ENCODE measurements at regions not wholly inside any gene's neighbourhood (a gene's known extent, or its start where the extent isn't known, plus 50 kb on each side); places are given as distances from the start of the nearest gene placed in this dataset.

DNA sequence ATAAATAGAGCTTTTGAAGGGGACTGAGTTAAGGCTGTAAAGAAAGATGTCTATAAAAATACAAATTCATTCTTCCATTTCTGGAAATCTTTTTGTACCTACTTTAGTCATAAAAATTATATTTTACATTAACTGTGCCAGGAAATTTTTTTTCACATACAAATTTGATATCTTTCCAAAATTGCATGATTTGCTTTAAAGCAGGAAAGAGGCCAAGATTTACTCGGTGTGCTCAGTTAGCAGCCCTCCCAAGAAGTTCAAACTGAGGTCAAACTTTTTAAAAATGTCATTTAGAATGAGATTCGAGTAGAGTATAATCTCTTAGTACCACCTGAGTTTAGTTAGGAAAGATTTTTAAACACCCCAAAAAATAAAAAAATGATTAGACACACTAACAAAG, 173.2 kb upstream of the GRIP1 start:
- TF ChIP-seq CTCF (conservative IDR thresholded peaks at IDR 0.05) (no peak), ZFX (IDR thresholded peaks at IDR 0.05) (no peak)
